NT2/D1 (cell line): ENCODE measurements at regions not wholly inside any gene's neighbourhood (a gene's known extent, or its start where the extent isn't known, plus 50 kb on each side); places are given as distances from the start of the nearest gene placed in this dataset.

Experiments
- SUZ12 ChIP-seq: IDR thresholded peaks from 2 replicates; pipeline ENCODE4 v1.6.1; 2011; ENCODE audit not compliant: insufficient read length, insufficient read depth; ENCODE audit errors: extremely low read depth
- YY1 ChIP-seq: IDR thresholded peaks from 2 replicates; pipeline ENCODE4 v1.6.1; 2011; ENCODE audit not compliant: insufficient read length, insufficient read depth
- ZNF274 ChIP-seq: IDR thresholded peaks from 2 replicates; pipeline ENCODE4 v1.6.1; 2011; ENCODE audit warnings: mild to moderate bottlenecking, low read depth, low read length

- TF ChIP-seq ZNF274 (no peak), YY1 (no peak), SUZ12 (no peak)
Observed at GRCh38 chr16:20203272-20203671, 124.0 kb downstream of the GP2 start.
